ENCODE measurements at regions not wholly inside any gene's neighbourhood (a gene's known extent, or its start where the extent isn't known, plus 50 kb on each side); places are given as distances from the start of the nearest gene placed in this dataset.

- Histone ChIP-seq H3K36me3 (ENCODE audit: insufficient read depth, low read length) (no peaks in the 10 kb centered on the region), H3K4me1 (ENCODE audit: insufficient read depth, low read length) (no peaks in the 10 kb centered on the region), H3K27me3 (ENCODE audit: control insufficient read depth in 1 of 2, insufficient read depth in 2 of 2, low read length in 2 of 2) (no peaks in the 10 kb centered on the region), H3K4me3 (ENCODE audit: low read length) (no peak overlapping the region), H3K9me3 (ENCODE audit: control insufficient read depth in 1 of 2, insufficient read depth in 1 of 2, low read length in 2 of 2) (no peaks in the 10 kb centered on the region), H3K27ac (ENCODE audit: low read depth in 1 of 2, low read length in 2 of 2) (no peak overlapping the region)
- no peaks in the 10 kb centered on the region for H3K9me3 Mint-ChIP-seq
- CTCF ChIA-PET, result interaction anchor here (1.4 kb wide), 1 partner anchor 10 kb away, joined by 3 read pairs; no protein-coding TSS in a partner anchor
- H3K36me3 Mint-ChIP-seq (ENCODE audit: low read depth), result no peaks in the 10 kb centered on the region
- no peak for DNase-seq
- H3K27me3 Mint-ChIP-seq, result no peaks in the 10 kb centered on the region
- POLR2A ChIA-PET, result no interaction called here
- H3K27ac Mint-ChIP-seq, result no peak overlapping the region
- no peak for ATAC-seq (ENCODE audit: poor library complexity)
- no peak overlapping the region for H3K4me3 Mint-ChIP-seq
- intact Hi-C loops (cut with DNase I, micrococcal nuclease), result no loop called here
- no peak for TF ChIP-seq CTCF (IDR thresholded peaks at IDR 0.05)
- H3K4me1 Mint-ChIP-seq (ENCODE audit: low read depth), result no peaks in the 10 kb centered on the region
These were observed 62.5 kb upstream of the TMEM170B start for GRCh38 chr6:11475016-11475415.

- ChIA-PET CTCF (no interaction called here), POLR2A (no interaction called here)
- intact Hi-C loops (cut with DNase I, micrococcal nuclease), result no loop called here
- Histone ChIP-seq H3K27me3 (ENCODE audit: control insufficient read depth in 1 of 2, insufficient read depth in 2 of 2, low read length in 2 of 2) (no peaks in the 10 kb centered on the region), H3K4me1 (ENCODE audit: insufficient read depth, low read length) (no peaks in the 10 kb centered on the region), H3K9me3 (ENCODE audit: control insufficient read depth in 1 of 2, insufficient read depth in 1 of 2, low read length in 2 of 2) (no peaks in the 10 kb centered on the region), H3K4me3 (ENCODE audit: low read length) (no peak overlapping the region), H3K36me3 (ENCODE audit: insufficient read depth, low read length) (no peaks in the 10 kb centered on the region), H3K27ac (ENCODE audit: low read depth in 1 of 2, low read length in 2 of 2) (no peak overlapping the region)
- no peaks in the 10 kb centered on the region for H3K9me3 Mint-ChIP-seq
- DNase-seq (no peak), ATAC-seq (ENCODE audit: poor library complexity) (no peak)
- no peaks in the 10 kb centered on the region for H3K36me3 Mint-ChIP-seq (ENCODE audit: low read depth)
- no peaks in the 10 kb centered on the region for H3K4me1 Mint-ChIP-seq (ENCODE audit: low read depth)
- no peaks in the 10 kb centered on the region for H3K27me3 Mint-ChIP-seq
- H3K4me3 Mint-ChIP-seq, result no peak overlapping the region
- H3K27ac Mint-ChIP-seq, result no peak overlapping the region
- TF ChIP-seq CTCF (IDR thresholded peaks at IDR 0.05), result no peak
These were observed 64.4 kb upstream of the TMEM170B start for GRCh38 chr6:11473008-11473740.

GRCh38 chr6:11471261-11471660 lies 66.3 kb upstream of the TMEM170B start:
- H3K9me3 Mint-ChIP-seq, result no peaks in the 10 kb centered on the region
- ATAC-seq (ENCODE audit: poor library complexity) (no peak), DNase-seq (no peak)
- ChIA-PET CTCF (no interaction called here), POLR2A (no interaction called here)
- H3K27me3 ChIP-seq (ENCODE audit: control insufficient read depth in 1 of 2, insufficient read depth in 2 of 2, low read length in 2 of 2), result no peaks in the 10 kb centered on the region
- TF ChIP-seq CTCF (IDR thresholded peaks at IDR 0.05), result no peak
- intact Hi-C loops (cut with DNase I, micrococcal nuclease), result no loop called here
- H3K4me3 Mint-ChIP-seq, result no peak overlapping the region
- no peaks in the 10 kb centered on the region for H3K9me3 ChIP-seq (ENCODE audit: control insufficient read depth in 1 of 2, insufficient read depth in 1 of 2, low read length in 2 of 2)
- H3K4me1 ChIP-seq (ENCODE audit: insufficient read depth, low read length), result no peaks in the 10 kb centered on the region
- no peak overlapping the region for H3K27ac ChIP-seq (ENCODE audit: low read depth in 1 of 2, low read length in 2 of 2)
- H3K27ac Mint-ChIP-seq, result no peak overlapping the region
- no peaks in the 10 kb centered on the region for H3K4me1 Mint-ChIP-seq (ENCODE audit: low read depth)
- no peaks in the 10 kb centered on the region for H3K36me3 ChIP-seq (ENCODE audit: insufficient read depth, low read length)
- H3K36me3 Mint-ChIP-seq (ENCODE audit: low read depth), result no peaks in the 10 kb centered on the region
- H3K27me3 Mint-ChIP-seq, result no peaks in the 10 kb centered on the region
- H3K4me3 ChIP-seq (ENCODE audit: low read length), result no peak overlapping the region
